GM13977 (cell line): ENCODE measurements at regions not wholly inside any gene's neighbourhood (a gene's known extent, or its start where the extent isn't known, plus 50 kb on each side); places are given as distances from the start of the nearest gene placed in this dataset.
A peak's percentile ranks its signal among the peaks of the same experiment; 100 is the strongest.

ENCODE experiments used
- DNase-seq: peaks from one replicate; pipeline ENCODE4 v3.0.0; 2012; ENCODE audit warnings: low spot score
- in situ Hi-C: fragments of 300-500 bp; cut with MboI; formaldehyde crosslinking; loops from one replicate; pipeline ENCODE4 v1.12.0; 2022; ENCODE audit warnings: low sequenced_read_pairs, low pct_unique_long_range_greater_than_20kb, mixed read lengths, inconsistent platforms; ENCODE audit not compliant: unreplicated experiment
- TF ChIP-seq, protein P1 (sequence below): IDR thresholded peaks from 2 replicates; pipeline ENCODE4 v1.5.1; 2012; ENCODE audit warnings: mild to moderate bottlenecking, control low read depth; ENCODE audit not compliant: insufficient read depth; ENCODE audit errors: extremely low read depth, missing control alignments

DNA sequence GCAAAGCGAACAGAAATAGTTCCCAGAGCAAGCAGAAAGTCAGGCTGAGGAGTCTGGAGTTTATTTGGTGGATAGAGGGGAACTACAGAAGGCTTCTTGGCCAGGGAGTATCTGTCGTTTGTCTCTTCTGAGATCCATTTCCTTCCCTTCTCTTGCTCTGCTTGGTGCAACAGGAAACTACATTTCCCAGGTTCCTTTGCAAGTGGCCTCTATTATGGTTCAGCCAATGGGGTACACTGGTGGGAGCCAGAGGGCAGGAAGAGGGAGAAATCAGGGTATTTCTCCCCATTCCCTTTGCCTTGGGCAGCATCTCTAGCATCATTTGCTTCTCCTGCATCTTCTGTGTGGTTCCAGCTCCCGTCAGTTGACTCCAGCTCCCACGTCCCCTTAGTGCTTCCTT, 142.1 kb downstream of the BCOR start:
- DNase-seq = peak; percentile 36
- TF ChIP-seq, protein P1, sequence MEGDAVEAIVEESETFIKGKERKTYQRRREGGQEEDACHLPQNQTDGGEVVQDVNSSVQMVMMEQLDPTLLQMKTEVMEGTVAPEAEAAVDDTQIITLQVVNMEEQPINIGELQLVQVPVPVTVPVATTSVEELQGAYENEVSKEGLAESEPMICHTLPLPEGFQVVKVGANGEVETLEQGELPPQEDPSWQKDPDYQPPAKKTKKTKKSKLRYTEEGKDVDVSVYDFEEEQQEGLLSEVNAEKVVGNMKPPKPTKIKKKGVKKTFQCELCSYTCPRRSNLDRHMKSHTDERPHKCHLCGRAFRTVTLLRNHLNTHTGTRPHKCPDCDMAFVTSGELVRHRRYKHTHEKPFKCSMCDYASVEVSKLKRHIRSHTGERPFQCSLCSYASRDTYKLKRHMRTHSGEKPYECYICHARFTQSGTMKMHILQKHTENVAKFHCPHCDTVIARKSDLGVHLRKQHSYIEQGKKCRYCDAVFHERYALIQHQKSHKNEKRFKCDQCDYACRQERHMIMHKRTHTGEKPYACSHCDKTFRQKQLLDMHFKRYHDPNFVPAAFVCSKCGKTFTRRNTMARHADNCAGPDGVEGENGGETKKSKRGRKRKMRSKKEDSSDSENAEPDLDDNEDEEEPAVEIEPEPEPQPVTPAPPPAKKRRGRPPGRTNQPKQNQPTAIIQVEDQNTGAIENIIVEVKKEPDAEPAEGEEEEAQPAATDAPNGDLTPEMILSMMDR = no peak
- in situ Hi-C loops = no loop called here

DNA sequence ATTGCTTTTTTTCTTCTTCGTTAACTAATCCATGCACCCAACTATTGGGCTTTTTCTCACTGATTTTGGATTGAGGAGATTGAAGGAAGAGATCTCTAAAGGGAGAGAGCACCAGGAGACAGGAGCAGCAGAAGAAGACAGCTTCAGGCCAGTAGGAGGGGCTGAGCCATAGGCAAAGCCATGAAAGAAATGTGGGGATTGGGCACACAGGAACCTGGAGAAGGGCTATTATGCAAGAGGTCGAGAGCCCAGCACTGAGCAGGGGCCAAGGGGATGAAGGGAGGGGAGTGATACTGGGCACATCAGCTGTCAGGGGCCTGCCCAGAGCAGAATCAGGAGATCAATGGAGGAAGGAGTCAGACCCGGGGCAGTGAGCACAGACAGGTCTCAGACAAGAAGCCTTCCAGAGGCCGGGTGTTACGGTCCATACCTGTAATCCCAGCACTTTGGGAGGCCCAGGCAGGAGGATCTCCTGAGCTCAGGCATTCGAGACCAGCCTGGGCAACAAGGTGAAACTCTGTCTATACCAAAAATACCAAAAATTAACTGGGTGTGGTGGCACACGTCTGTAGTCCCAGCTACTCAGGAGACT, 140.9 kb downstream of the BCOR start:
- in situ Hi-C loops = no loop called here

DNA sequence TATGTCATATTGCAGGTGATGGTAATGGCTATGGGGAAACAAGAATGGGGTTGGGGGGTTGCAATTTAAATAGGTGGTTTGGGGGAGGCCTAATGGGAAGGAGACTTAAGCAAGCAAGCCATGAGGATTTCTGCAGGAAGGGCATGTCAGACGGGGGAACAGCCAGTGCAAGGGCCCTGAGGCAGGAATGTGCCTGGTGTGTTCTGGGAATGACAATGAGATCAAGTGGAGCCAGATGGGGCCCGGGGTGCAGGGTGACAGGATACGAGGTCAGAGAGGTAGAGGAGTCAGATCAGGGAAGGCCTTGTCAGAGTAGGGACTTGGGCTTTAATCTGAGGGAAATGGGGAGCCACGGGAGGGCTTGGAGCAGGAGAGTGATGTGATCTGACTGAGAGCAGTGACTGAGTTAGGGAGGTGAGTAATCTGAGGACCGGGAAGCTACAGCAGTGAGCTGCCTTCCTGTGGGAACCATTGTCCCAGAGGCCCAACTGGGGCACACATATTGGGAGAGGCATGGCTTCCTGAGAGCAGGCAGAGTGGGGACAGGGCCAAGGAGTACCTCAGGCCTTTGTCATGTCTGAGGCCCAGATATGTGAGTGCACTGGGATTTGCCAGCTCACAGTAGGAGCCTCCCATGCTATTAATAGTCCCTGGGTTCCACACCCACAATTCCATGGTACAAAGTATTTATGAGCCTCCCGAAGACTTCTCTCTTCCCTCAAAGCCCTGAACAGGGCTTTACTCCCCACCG, 139.8 kb downstream of the BCOR start:
- in situ Hi-C loops = no loop called here
- DNase-seq = no peak
- TF ChIP-seq, protein P1 = no peak

More for the DNA sequence above, 140.9 kb downstream of the BCOR start:
- DNase-seq = no peak
- TF ChIP-seq, protein P1 = no peak

DNA sequence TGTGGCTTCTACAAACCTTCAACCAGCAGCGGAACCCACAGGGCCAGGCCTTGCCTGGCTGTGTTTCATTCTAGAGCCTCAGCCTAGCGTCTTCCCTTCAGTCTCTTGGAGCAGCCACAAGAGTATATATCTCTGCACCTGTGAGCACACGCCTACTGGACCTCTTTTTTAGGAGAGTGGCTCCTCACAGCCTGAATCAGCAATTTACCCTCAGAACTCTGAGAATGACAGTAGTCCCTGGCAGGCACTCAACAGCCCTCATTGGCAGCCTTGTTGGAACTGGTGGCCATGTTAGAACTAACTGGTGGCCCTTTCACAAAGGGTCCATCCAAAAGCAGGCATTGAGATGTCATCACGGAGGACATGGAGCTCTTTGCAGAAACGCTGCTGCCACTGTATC, 138.9 kb downstream of the BCOR start:
- DNase-seq = no peak
- TF ChIP-seq, protein P1 = no peak
- in situ Hi-C loops = no loop called here

DNA sequence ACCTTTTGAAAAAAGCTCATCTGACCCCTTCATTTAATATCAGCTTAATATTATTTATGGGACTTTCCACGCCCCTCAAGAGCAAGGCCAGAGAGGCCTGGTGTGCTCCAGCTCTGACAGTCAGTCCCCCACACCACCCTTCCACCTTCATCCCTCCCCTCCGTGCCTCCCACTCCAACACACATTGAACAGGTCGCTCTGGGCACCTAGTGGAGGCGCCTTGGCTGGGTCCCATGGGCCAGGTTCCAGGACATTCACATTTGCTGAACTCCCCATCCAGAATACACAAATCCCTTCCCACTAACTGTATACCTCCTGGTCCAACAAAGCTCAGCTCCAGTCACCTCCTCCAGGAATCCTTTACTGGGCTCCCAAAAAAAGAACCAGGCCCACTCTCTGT, 137.5 kb downstream of the BCOR start:
- TF ChIP-seq, protein P1 = no peak
- in situ Hi-C loops = no loop called here
- no peak for DNase-seq

DNA sequence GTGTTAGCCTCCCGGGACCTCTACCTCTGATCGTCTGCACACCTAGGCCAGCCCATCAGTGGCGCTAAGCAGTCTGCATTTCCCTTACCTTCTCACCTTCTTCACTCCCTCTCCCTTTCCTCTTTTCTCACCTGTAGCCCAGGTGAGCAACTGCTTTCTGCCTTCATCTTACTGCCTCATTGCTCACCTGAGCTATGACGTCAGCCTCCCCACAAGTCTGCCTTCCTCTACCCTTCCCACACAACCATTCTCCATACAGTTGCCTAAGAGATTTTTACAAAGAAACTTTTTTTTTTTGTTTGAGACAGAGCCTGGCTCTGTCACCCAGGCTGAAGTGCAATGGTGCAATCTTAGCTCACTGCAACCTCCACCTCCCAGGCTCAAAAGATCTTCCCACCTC, 136.3 kb downstream of the BCOR start:
- TF ChIP-seq, protein P1 = no peak
- in situ Hi-C loops = no loop called here
- no peak for DNase-seq
